ENCODE measurements at regions not wholly inside any gene's neighbourhood (a gene's known extent, or its start where the extent isn't known, plus 50 kb on each side); places are given as distances from the start of the nearest gene placed in this dataset.

DNA sequence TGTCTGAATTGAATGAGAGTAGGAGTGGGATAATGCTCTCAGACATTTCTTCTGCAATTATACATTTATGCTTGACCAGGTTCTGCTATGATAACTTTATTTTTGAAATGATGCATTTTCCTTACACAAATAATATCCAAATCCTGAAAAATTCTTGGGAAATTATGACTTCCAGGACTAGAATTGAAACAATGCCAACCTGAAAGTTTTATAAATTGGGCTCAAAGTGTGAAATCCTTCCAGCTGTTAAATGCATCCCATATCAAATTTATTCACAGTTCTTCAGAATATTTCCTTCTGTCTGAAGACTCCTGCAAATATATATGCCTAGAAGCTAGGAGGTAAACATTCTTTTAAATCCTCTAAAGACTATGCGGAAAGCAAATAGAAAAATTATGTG is 155.7 kb upstream of the EYA4 start:
- H4K91ac ChIP-seq (ENCODE audit: insufficient read length, low read depth, low read length): no peak overlapping the region
- Mint-ChIP-seq H3K9me3 (no peaks in the 10 kb centered on the region), H3K4me1 (peaks cover 8 to 13% of the 10 kb centered on the region in 2 experiments), H3K36me3 (ENCODE audit: insufficient read depth in 1 of 3, low read depth in 3 of 3) (no peaks in the 10 kb centered on the region), H3K27ac (no peak overlapping the region), H3K4me3 (no peak overlapping the region), H3K27me3 (ENCODE audit: low read depth) (no peaks in the 10 kb centered on the region)
- no peak overlapping the region for H2AFZ ChIP-seq (ENCODE audit: low read length)
- no peak overlapping the region for H3K14ac ChIP-seq (ENCODE audit: insufficient read depth, low read length)
- H4K8ac ChIP-seq (replicated peaks; ENCODE audit: insufficient read length, low read depth, low read length): no peak overlapping the region
- no peak overlapping the region for H3K4ac ChIP-seq (ENCODE audit: low read depth, low read length)
- no peak overlapping the region for H4K5ac ChIP-seq (ENCODE audit: insufficient read length, low read depth, low read length)
- H4K20me1 ChIP-seq (ENCODE audit: control insufficient read depth, insufficient read depth, insufficient read length): no peaks in the 10 kb centered on the region
- no peak overlapping the region for H3K27ac ChIP-seq (ENCODE audit: insufficient read length, low read depth, low read length)
- WGBS (ENCODE audit: extremely low coverage, insufficient read length, low lambda C conversion rate): no CpG with 5 or more reads among the region's 1 CpG
- no peak overlapping the region for H3K56ac ChIP-seq (ENCODE audit: insufficient read length, low read depth, low read length)
- H3K27me3 ChIP-seq (ENCODE audit: insufficient read depth, low read length): no peaks in the 10 kb centered on the region
- no peak overlapping the region for H3K9ac ChIP-seq (ENCODE audit: extremely low read depth, insufficient read length, low read length)
- H2AK5ac ChIP-seq (ENCODE audit: insufficient read length, low read length): no peak overlapping the region
- no peaks in the 10 kb centered on the region for H3K4me1 ChIP-seq (ENCODE audit: insufficient read depth, low read length)
- H3K4me2 ChIP-seq (ENCODE audit: insufficient read depth, insufficient read length, low read length): no peak overlapping the region
- no peaks in the 10 kb centered on the region for H3K23me2 ChIP-seq (ENCODE audit: insufficient read length, low read depth, low read length, poor library complexity, severe bottlenecking)
- no peak overlapping the region for H2BK5ac ChIP-seq (ENCODE audit: insufficient read length, low read length)
- H3K79me1 ChIP-seq (ENCODE audit: insufficient read depth, low read depth, low read length, poor library complexity, severe bottlenecking): no peaks in the 10 kb centered on the region
- H2BK12ac ChIP-seq (ENCODE audit: insufficient read length, low read depth, low read length): no peak overlapping the region
- H2BK15ac ChIP-seq (ENCODE audit: low read depth, low read length): no peak overlapping the region
- no peak overlapping the region for H3T11ph ChIP-seq (ENCODE audit: low read length)
- H3K18ac ChIP-seq (ENCODE audit: insufficient read length, low read depth, low read length): no peak overlapping the region
- no peak for DNase-seq
- no peak overlapping the region for H3K23ac ChIP-seq (ENCODE audit: insufficient read length, low read depth, low read length)
- no peaks in the 10 kb centered on the region for H3K9me3 ChIP-seq (ENCODE audit: control insufficient read depth, low read depth, low read length)
- no peaks in the 10 kb centered on the region for H3K79me2 ChIP-seq (ENCODE audit: insufficient read depth, low read length)
- TF ChIP-seq, protein P1, sequence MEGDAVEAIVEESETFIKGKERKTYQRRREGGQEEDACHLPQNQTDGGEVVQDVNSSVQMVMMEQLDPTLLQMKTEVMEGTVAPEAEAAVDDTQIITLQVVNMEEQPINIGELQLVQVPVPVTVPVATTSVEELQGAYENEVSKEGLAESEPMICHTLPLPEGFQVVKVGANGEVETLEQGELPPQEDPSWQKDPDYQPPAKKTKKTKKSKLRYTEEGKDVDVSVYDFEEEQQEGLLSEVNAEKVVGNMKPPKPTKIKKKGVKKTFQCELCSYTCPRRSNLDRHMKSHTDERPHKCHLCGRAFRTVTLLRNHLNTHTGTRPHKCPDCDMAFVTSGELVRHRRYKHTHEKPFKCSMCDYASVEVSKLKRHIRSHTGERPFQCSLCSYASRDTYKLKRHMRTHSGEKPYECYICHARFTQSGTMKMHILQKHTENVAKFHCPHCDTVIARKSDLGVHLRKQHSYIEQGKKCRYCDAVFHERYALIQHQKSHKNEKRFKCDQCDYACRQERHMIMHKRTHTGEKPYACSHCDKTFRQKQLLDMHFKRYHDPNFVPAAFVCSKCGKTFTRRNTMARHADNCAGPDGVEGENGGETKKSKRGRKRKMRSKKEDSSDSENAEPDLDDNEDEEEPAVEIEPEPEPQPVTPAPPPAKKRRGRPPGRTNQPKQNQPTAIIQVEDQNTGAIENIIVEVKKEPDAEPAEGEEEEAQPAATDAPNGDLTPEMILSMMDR (conservative IDR thresholded peaks at IDR 0.05): no peak
- H2BK20ac ChIP-seq (ENCODE audit: low read depth, low read length, poor library complexity, severe bottlenecking): no peak overlapping the region
- H2BK120ac ChIP-seq (ENCODE audit: low read depth, low read length, poor library complexity, severe bottlenecking): no peak overlapping the region
